Endothelial cell of umbilical vein (primary cell): ENCODE measurements at regions not wholly inside any gene's neighbourhood (a gene's known extent, or its start where the extent isn't known, plus 50 kb on each side); places are given as distances from the start of the nearest gene placed in this dataset.

Experiments used
- BruUV-seq: library from RNA; stranded (reverse); fragments of 400-500 nt; replicated peaks from 2 replicates; lab custom pipeline; 2021; lab: Mats Ljungman, UMichigan
- CTCF ChIA-PET: fragments of 300-600, 350-600 bp; sonication (Branson Sonifier 250); formaldehyde crosslinking; loops from one replicate; lab custom pipeline; 2021; ENCODE audit warnings: antibody characterized with exemption, inconsistent platforms; lab: Charles Lee
- POLR2A ChIA-PET: fragments of 300-600, 350-600 bp; sonication (Branson Sonifier 250); formaldehyde crosslinking; loops from one replicate; lab custom pipeline; 2021; ENCODE audit warnings: antibody characterized with exemption, inconsistent platforms; lab: Charles Lee
- DNase-seq: peaks from one replicate; pipeline ENCODE4 v3.0.0-alpha.2; 2011; ENCODE audit warnings: low read depth, low spot score
- FAIRE-seq: peaks from 2 replicates; lab custom pipeline; 2011; peaks lifted over from hg19 to GRCh38; lab: Jason Lieb, UNC
- H2AFZ ChIP-seq: 2 replicates; pipeline ENCODE4 v1.6.0; 2012; ENCODE audit warnings: low read depth, low read length, control low read depth, inconsistent platforms
- H3K27ac ChIP-seq: 2 replicates; pipeline ENCODE4 v1.5.1; 2011; ENCODE audit warnings: low read depth, mild to moderate bottlenecking, control low read depth, low read length, moderate library complexity; ENCODE audit not compliant: insufficient read depth
- H3K27me3 ChIP-seq, 2 experiments: 2 replicates each; pipeline versions ENCODE4 v1.6.0 to v1.6.1; 2011; ENCODE audit warnings: low read length in 2 of 2, mixed read lengths in 1 of 2; ENCODE audit not compliant: control insufficient read depth in 2 of 2, insufficient read depth in 2 of 2
- H3K36me3 ChIP-seq, 2 experiments: 2 replicates in 1 of 2; 3 replicates in 1 of 2; pipeline ENCODE4 v1.5.1; 2011; ENCODE audit warnings: low read length in 2 of 2, mild to moderate bottlenecking in 1 of 2, moderate library complexity in 1 of 2; ENCODE audit not compliant: control insufficient read depth in 2 of 2, insufficient read depth in 2 of 2; ENCODE audit errors: extremely low read depth in 1 of 2
- H3K4me1 ChIP-seq: 3 replicates; pipeline ENCODE4 v1.5.1; 2011; ENCODE audit warnings: mild to moderate bottlenecking, low read length; ENCODE audit not compliant: control insufficient read depth, insufficient read depth; ENCODE audit errors: extremely low read depth
- H3K4me2 ChIP-seq: 2 replicates; pipeline ENCODE4 v1.6.1; 2011; ENCODE audit warnings: low read length, control low read depth, mixed read lengths; ENCODE audit not compliant: insufficient read depth
- H3K4me3 ChIP-seq, 3 experiments: fragments of 200-600 bp in 1 of 3; sonication (generic), shearing (Covaris generic) in 1 of 3; replicated peaks in 1 of 3; 2 replicates each; pipeline ENCODE4 v1.5.1; 2011 to 2016; ENCODE audit warnings: control low read depth in 3 of 3, low read length in 3 of 3, mild to moderate bottlenecking in 2 of 3, inconsistent platforms in 1 of 3, low read depth in 1 of 3, moderate library complexity in 1 of 3; ENCODE audit not compliant: insufficient read depth in 1 of 3
- H3K79me2 ChIP-seq: 2 replicates; pipeline ENCODE4 v1.6.0; 2012; ENCODE audit warnings: low read length, inconsistent platforms; ENCODE audit not compliant: control insufficient read depth, insufficient read depth
- H3K9ac ChIP-seq: replicated peaks from 2 replicates; pipeline ENCODE3; 2011; ENCODE audit warnings: low read length, control low read depth; ENCODE audit not compliant: insufficient read depth; ENCODE audit errors: extremely low read depth
- H3K9me1 ChIP-seq: replicated peaks from 3 replicates; pipeline ENCODE4 v1.6.0; 2011; ENCODE audit warnings: mild to moderate bottlenecking, low read length; ENCODE audit not compliant: control insufficient read depth, insufficient read depth; ENCODE audit errors: extremely low read depth
- H3K9me3 ChIP-seq: replicated peaks from 2 replicates; pipeline ENCODE4 v1.5.1; 2012; ENCODE audit warnings: low read length, inconsistent platforms; ENCODE audit not compliant: control insufficient read depth, insufficient read depth
- H4K20me1 ChIP-seq: replicated peaks from 2 replicates; pipeline ENCODE3; 2011; ENCODE audit warnings: mild to moderate bottlenecking, low read length; ENCODE audit not compliant: control insufficient read depth, insufficient read depth; ENCODE audit errors: extremely low read depth
- EZH2 ChIP-seq: IDR thresholded peaks from 2 replicates; pipeline ENCODE4 v1.6.1; 2012; ENCODE audit warnings: borderline replicate concordance, low read depth, mild to moderate bottlenecking, moderate library complexity, low read length, inconsistent platforms; ENCODE audit not compliant: severe bottlenecking
- FOS ChIP-seq: IDR thresholded peaks from 2 replicates; pipeline ENCODE4 v1.6.1; 2011; ENCODE audit warnings: mild to moderate bottlenecking, low read length, moderate library complexity, borderline replicate concordance; ENCODE audit not compliant: insufficient read depth
- GATA2 ChIP-seq: IDR thresholded peaks from 2 replicates; pipeline ENCODE4 v1.7.0; 2011; ENCODE audit warnings: low read depth, mild to moderate bottlenecking, moderate library complexity, mixed read lengths, low read length; ENCODE audit not compliant: insufficient read length, insufficient read depth
- JUN ChIP-seq: IDR thresholded peaks from 2 replicates; pipeline ENCODE4 v1.6.1; 2011; ENCODE audit warnings: borderline replicate concordance, low read depth; ENCODE audit not compliant: insufficient read length, insufficient read depth
- MYC ChIP-seq: IDR thresholded peaks from one replicate; pipeline ENCODE4 v1.6.1; 2011; ENCODE audit warnings: mild to moderate bottlenecking, low read depth, low read length
- POLR2A ChIP-seq: IDR thresholded peaks from 2 replicates; pipeline ENCODE4 v1.6.1; 2012; ENCODE audit warnings: low read depth, mild to moderate bottlenecking, control low read depth, low read length
- POLR2AphosphoS5 ChIP-seq: IDR thresholded peaks from 2 replicates; pipeline ENCODE4 v1.6.1; 2012; ENCODE audit warnings: low read depth, mild to moderate bottlenecking, control low read depth, low read length, moderate library complexity; ENCODE audit not compliant: insufficient read depth
- dilution Hi-C: fragments of 300-500 bp; cut with MboI; formaldehyde crosslinking; loops from one replicate; pipeline ENCODE4 v1.15.0; 2019; ENCODE audit warnings: low sequenced_read_pairs; ENCODE audit not compliant: extremely low pct_ligation_motif_present
- intact Hi-C: fragments of 100-400 bp; cut with micrococcal nuclease; formaldehyde crosslinking; loops from one replicate; pipeline ENCODE4 v1.10.0; 2022
- TF ChIP-seq, protein P1 (sequence below): IDR thresholded peaks from 2 replicates; pipeline ENCODE4 v1.6.1; 2011; ENCODE audit not compliant: insufficient read depth, insufficient read length
- TF ChIP-seq, protein P2 (sequence below), 2 donors: IDR thresholded peaks; 1 replicate in 1 of 2; 2 replicates in 1 of 2; pipeline ENCODE4 v1.5.1; 2011; ENCODE audit warnings: low read length in 2 of 2, mild to moderate bottlenecking in 2 of 2, moderate library complexity in 2 of 2, control low read depth in 1 of 2, inconsistent platforms in 1 of 2, low read depth in 1 of 2; ENCODE audit not compliant: insufficient read depth in 1 of 2; ENCODE audit errors: extremely low read depth in 1 of 2

DNA sequence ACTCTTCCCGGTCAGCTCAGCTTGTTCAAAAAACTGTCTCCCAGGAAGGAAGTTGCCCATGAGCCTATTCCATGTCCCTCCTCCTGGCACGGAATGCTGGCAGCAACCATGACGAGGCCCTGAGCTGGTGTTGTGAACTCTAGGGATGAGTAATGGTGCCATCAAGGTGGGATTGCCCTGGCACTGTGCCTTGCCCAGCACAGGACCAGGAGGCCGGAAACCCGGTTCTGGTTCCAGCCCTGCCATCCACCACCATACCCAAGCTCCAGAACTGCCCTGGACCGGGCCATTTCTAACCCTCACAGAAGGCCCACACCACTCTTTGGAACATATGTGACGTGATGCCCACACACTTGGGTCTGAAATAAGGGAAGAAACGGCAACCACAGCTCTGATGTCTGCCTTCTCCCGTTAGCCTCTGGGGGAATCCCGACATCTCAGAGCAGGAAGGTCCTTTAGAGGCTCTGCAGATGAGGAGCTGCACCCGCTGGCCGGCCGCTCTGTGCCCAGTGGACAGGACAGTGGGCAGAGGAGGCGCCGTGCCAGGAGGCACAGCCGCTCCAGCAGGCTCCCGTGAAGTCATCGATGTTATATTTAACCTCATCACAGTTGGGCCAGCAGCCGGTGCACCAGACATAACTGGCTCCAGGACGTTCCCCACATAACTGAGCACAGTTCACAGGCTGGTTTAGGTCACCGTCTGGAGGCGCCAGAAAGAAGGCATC lies 462.1 kb upstream of the ID2 start:
- H3K36me3 ChIP-seq = no peaks in the 10 kb centered on the region
- H3K4me1 ChIP-seq = no peaks in the 10 kb centered on the region
- no peak overlapping the region for H3K4me2 ChIP-seq
- H4K20me1 ChIP-seq = no peaks in the 10 kb centered on the region
- ChIA-PET CTCF (no interaction called here), POLR2A (no interaction called here)
- no peak overlapping the region for H3K4me3 ChIP-seq
- H2AFZ ChIP-seq = no peak overlapping the region
- no peaks in the 10 kb centered on the region for H3K27me3 ChIP-seq
- FAIRE-seq = no peak
- TF ChIP-seq, protein P1, sequence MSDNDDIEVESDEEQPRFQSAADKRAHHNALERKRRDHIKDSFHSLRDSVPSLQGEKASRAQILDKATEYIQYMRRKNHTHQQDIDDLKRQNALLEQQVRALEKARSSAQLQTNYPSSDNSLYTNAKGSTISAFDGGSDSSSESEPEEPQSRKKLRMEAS = no peak
- TF ChIP-seq MYC (no peak), JUN (no peak), FOS (no peak), POLR2A (no peak), GATA2 (no peak), EZH2 (no peak), POLR2AphosphoS5 (no peak)
- TF ChIP-seq, protein P2, sequence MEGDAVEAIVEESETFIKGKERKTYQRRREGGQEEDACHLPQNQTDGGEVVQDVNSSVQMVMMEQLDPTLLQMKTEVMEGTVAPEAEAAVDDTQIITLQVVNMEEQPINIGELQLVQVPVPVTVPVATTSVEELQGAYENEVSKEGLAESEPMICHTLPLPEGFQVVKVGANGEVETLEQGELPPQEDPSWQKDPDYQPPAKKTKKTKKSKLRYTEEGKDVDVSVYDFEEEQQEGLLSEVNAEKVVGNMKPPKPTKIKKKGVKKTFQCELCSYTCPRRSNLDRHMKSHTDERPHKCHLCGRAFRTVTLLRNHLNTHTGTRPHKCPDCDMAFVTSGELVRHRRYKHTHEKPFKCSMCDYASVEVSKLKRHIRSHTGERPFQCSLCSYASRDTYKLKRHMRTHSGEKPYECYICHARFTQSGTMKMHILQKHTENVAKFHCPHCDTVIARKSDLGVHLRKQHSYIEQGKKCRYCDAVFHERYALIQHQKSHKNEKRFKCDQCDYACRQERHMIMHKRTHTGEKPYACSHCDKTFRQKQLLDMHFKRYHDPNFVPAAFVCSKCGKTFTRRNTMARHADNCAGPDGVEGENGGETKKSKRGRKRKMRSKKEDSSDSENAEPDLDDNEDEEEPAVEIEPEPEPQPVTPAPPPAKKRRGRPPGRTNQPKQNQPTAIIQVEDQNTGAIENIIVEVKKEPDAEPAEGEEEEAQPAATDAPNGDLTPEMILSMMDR (IDR thresholded peaks at IDR 0.05; ENCODE audit: extremely low read depth in 1 of 2, insufficient read depth in 1 of 2, low read depth in 1 of 2, low read length in 2 of 2) = no peak
- no peak overlapping the region for H3K27ac ChIP-seq
- no peaks in the 10 kb centered on the region for H3K79me2 ChIP-seq
- H3K9ac ChIP-seq = no peak overlapping the region
- BruUV-seq = no TSS peak
- intact Hi-C loops (no loop called here), dilution Hi-C loops (no loop called here)
- no peaks in the 10 kb centered on the region for H3K9me3 ChIP-seq
- no peaks in the 10 kb centered on the region for H3K9me1 ChIP-seq
- DNase-seq = no peak
